HK-2 (cell line): ENCODE measurements at regions not wholly inside any gene's neighbourhood (a gene's known extent, or its start where the extent isn't known, plus 50 kb on each side); places are given as distances from the start of the nearest gene placed in this dataset.
"Not testable (repeated sequence)": the region's sequence is repeated elsewhere in the genome, so short reads cannot be mapped to it uniquely, and the experiment has no call there.

ENCODE experiments used
- DNase-seq: peaks from one replicate; pipeline ENCODE4 v3.0.0-alpha.2; 2018; ENCODE audit not compliant: unreplicated experiment

DNA sequence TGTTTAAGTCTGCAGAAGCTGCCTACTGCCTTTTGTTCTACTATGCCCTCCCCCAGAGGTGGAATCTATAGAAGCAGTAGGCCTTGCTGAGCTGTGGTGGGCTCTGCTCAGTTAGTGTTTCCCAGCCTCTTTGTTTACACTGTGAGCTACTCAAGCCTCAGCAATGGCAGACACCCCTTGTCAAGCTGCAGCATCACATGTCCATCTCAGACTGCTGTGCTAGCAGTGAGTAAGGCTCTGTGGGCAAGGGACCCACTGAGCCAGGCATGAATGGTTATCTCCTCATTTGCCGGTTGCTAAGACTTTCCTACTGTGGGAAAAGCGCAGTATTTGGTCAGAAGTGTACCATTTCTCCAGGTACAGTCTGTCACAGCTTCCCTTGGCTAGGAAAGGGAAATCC lies 167.4 kb upstream of the IGFBP3 start:
- not testable (repeated sequence) for DNase-seq

DNA sequence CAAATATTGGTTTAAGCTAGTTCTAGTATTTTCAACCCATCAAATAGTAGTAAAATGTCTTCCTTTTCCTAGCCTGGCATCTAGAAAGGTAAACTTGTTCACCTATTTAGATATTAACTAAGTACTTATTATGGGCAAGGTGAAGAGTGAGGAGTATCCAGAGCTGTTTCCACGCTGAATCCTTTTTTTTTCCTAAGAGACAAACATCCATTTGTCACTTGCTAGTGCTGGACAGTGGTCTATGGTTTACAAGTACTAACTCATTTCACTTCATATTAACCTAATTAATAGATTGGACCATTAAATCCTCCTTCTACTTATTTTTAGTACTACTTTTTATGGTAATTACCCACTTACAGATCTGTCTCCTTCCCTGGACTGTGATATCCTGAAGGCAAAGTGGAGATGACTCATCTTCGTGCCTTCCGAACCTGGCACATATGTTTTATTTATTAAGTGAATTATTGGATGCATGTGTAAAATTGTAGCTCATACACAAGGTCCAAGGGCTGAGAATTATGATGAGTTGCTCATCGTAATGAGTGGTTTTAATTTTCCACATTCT lies 159.6 kb upstream of the IGFBP3 start:
- no peak for DNase-seq

DNA sequence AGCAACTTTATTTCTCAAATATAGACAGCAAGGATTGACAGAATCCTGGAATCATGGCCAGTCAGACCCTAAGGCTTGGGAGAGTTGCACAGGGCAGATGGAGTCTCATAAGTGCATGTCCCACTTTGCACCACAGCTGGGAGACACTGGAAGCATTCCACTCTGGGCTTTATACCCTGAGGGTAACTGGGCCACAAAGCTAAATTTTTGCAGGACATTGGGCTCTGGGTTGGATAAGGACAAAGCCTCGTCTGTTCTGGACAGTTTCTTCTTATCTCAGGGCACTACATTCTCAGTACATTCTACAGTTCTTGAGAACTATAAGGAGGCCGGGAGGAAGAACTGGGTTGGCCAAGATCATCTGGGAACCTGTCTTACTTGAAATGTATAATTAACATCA lies 158.3 kb upstream of the IGFBP3 start:
- DNase-seq, result no peak

DNA sequence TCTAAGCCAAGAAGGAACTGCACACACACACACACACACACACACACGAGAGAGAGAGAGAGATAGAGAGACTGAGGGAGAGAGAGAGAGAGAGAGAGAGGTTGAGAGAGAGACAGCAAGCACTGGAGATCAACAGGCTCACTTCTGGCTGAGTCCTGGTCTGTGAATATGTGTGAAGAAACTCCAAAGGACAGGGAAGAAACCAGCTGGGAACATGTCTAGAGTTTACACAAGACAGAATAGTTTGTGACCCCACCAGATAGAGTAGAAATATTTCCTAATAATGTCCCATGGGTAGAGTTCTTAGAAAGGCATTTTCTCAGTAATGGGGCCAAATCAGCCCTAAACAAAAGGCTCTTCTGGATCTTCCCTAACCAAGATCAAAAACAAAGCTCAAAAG lies 155.5 kb upstream of the IGFBP3 start:
- DNase-seq, result no peak

DNA sequence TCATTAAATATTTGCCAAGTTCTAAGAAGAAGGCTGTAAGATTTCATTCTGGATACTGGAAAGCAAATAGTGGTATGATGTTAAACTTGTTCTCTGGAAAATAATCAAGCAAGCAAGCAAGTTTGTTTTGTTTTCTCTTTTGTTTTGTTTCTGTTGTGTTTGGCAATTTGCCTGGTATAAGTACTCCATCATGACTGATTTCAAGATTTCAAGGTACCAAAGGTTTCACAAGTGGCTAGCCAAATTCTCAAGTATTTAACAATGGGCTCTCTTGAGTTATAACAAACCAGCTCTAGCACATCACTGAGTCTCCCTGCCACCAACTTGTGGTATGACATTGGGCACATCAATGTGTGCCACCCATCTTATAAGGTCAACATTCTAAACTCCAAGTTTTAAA lies 151.7 kb upstream of the IGFBP3 start:
- DNase-seq, result no peak

DNA sequence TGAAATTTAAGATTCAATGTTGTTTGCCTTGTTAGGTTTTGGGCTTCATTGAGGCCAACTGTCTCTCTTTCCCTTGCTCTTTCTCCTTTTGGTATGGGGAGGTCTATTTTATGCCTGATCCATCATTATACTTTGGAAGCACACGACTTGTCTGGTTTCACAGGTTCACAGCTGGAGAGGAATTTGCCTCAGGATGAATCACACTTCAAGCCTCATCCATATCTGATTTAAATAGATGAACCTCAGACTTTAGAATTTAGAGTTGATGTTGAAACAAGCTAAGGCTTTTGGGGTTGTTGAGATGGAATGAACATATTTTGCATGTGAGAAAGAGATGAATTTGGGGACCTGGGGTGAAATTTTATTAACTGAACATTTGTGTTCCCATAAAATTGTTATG lies 150.5 kb upstream of the IGFBP3 start:
- no peak for DNase-seq

DNA sequence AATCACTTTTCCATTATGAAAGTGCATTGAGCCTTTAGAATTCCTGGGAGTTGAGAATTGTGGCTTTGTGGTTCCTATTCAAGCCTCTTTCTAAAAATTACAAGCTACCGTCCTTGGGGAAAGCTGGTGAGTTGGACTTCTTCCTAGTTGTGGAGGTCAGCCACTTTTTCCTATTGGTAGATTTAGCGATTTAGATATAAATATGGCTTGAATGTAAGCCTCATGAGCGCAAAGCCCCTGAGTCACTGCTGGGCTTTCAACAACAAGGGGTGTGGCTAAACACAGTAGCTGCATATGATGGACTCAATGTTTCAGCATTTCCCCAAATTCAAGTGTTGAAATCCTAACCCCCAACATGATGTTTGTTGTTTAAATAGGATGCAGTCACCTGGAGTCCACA lies 150.0 kb upstream of the IGFBP3 start:
- DNase-seq, result no peak

DNA sequence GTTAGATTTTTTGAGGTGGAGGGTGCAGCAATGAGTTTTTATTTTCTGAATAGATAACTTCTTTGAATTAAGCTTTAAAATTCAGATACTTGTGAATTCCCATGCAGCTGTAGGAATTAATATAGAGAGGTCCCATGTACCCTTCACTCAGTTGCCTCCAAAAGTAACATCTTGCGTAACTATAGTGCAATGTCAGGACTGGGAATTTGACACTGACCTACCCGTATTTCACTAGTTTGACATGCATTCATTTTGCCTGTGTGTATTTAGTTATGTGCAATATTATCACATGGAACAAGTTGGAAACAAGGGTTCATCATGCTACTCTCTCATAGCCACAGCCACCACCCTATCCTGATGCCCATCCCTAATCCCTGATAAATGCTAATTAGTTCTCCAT lies 147.1 kb upstream of the IGFBP3 start:
- DNase-seq, result no peak

DNA sequence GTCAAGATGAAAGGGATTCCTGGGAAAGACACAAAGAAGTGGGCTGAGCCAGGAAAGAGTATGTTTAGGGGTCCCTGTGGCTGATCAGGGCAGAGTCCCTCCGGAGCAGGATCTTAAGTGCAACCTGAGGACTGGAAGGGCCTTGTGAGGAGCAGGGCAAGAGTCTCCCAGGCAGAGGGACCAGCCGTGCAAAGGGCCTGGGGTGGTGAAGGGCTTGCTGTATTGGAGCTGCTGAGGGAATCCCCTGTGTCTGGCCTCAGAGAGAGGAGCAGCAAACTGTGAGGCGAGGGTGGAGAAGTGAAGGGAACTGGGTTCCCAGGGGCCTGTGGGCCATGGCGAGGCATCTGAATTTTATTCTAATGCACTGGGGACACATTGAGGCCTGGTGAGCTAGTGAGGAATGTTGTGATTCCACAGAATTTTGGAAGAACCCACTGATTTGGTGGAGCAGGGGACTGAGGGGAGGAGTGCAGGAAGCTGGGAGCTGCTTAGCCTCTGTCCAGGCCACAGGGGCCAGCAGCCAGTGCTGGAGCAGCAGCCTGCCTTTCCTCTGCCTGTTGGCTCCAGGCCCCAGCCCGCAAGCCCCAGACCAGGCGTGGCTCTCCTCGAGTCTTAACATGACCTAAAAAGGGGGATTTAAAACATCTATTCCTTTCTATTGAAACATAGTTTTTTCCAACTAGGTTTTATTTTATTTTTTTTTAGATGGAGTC lies 138.4 kb upstream of the IGFBP3 start:
- no peak for DNase-seq

DNA sequence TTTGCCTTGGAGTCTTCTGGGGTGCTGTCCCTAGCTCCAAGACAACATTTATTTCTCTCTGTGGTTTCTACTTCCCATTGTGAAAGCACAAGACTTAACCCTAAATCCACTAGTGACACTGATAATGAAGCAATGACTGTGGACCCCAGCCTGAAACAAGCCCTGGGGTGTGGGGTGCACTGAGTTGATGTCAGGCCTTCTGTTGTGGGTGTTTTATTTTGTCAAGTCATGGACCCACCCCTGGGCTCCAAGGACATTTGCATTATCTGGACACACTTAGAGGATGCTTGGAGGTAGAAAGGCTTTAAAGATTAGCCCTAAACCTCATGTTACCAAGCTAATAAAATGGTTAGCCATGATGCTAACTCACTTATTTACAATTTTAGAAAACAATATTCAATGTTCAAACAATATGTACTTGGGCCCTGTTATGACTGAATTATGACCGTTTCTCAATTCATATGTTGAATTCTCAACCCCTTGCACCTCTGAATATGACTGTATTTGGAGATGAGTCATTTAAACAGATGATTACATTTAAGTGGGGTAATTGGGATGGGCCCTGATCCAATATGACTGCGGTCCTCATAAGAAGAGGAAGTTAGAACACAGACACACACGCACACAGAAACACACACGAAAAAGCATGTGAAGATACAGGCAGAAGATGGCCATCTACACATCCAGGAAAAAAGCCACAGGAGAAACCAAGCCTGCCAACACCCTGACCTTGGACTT lies 137.2 kb upstream of the IGFBP3 start:
- no peak for DNase-seq

DNA sequence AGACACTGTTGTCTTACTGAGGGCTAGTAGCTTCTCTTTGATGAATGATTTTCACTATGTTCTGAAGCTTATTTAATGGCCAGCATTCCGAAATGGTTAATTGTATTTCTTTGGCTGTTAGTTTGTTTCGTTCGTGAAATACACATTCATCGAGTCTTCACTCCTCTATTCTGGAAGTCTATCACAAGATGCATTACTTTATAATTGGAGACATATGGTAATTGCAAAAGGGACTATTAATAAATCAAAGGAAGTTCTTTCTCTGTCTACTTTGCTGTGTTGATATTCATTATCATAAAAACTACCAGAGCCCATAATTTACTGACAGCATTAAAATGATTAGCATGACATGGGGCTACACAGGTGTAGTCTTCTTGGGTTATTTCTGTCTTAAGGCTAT lies 133.8 kb upstream of the IGFBP3 start:
- no peak for DNase-seq

DNA sequence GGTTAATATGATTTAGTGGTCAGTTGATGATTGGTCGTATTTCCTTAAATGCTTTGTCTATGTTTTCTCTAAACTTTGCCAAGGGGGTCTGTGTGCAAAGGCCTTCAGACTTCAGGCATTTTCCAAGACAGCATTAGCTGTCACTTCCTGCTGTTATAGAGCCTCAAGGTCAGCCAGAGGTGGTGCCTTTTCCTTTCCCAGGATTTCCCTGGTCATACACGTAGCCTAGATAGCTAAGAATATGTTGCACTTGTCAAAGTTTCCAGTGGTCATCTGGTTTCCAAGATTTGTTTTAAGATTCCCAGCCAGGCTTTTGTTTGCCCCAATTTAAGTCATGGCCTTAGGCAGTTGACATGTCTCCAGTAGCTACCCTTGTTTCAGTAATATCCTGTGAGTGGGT lies 133.2 kb upstream of the IGFBP3 start:
- DNase-seq, result no peak

DNA sequence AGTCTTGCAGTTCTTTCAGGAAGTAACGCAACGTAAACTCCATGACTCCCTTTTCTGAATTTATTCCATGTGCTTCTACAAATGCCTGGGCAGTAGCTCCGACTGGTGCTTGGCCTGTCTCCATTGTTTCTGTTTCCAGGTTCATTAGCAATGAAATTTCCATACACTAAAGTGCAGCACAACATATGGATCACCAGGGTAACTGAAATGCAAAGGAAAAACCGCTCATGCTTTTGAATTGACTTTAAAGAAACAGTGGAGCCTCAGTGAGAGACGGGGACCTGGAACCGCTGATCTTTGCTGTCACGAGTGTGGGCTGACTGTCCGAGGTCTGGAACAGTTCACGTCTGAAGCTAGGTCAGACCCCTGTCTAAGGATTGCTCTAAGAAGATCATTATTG lies 126.5 kb upstream of the IGFBP3 start:
- DNase-seq, result no peak

DNA sequence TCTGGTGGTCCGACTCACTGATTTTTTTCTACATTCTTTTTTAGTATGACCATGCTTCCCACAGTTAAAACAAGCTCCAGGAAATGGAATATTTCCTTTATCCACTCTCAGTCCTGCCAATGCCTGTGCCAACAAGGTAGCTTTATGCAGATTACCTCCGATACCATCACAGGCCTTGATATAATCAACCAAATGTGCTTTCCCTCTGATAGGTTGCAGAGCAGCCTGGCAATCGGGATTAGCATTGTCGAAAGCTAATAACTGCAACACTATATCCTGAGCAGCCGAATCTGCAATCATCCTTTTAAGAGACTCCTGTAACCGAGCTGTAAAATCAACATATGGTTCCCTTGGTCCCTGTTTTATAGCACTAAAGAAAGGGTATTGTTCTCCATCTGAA lies 122.3 kb upstream of the IGFBP3 start:
- not testable (repeated sequence) for DNase-seq

DNA sequence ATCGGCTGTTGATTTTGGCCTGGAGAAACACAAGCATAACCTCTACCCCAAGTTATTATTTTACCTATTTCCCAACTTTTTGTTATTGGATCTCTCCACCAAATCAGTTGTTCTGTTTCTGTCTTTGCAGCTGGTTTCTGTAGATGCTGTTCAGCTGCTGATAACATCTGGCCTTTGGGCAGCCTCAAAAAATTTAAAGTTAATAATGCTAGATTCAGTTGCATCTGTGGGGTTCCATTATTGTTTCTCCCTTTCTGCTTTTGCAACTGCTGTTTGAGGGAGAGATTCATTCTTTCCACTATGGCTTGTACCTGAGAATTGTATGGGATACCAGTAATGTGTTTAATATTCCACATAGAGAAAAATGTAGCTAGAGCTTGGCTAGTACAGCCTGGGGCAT lies 118.7 kb upstream of the IGFBP3 start:
- not testable (repeated sequence) for DNase-seq

DNA sequence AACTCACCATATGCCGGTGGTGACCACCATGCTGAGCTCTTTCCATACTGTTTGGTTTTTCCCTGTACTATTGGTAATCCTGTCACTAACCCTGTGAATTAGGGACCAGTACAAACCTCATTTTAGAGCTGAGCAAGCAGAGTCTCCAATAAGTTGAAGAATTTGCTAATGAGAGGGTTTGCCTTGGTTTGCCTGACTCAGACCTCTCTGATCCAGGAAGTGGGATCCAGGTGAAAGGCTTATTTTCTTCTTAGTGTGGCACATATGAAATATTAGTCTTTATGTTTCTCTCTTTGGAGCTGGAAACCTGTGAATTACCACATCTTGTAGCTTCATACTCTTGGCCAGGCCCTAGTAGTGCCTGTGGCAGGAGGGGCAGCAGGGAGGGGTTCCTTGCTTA lies 114.1 kb upstream of the IGFBP3 start:
- no peak for DNase-seq

DNA sequence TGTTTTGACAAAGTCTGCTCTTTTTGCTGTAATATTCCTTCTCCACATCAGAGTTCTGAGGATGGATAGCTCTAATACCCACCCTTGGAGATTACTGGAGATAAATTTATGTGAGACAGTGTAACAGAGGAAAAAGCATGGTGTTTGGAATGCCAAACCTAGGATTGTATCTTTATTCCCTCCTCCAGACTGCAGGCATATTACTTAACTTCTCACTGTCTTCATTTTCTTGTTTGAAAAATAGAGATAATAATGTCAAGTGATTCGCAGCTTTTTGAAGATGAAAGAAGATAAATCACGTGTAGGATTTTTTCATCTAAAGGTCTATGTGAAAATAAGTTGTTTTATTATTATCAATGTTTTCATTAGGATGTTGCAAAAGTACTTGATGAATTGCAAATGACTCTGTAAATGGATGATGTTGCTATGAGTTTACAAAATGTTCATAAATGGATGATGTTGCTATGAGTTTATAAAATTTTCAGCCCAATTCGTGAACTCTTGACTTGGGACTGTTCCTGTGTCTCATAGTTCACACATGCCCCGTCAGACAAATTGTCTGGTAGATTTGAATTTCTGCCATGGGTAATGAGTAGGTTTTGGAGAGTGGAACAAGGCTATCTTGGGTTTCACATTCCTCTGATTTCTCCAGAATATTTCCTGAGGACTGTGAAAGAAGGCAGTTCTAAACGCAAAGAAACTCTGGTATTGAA lies 113.1 kb upstream of the IGFBP3 start:
- no peak for DNase-seq

DNA sequence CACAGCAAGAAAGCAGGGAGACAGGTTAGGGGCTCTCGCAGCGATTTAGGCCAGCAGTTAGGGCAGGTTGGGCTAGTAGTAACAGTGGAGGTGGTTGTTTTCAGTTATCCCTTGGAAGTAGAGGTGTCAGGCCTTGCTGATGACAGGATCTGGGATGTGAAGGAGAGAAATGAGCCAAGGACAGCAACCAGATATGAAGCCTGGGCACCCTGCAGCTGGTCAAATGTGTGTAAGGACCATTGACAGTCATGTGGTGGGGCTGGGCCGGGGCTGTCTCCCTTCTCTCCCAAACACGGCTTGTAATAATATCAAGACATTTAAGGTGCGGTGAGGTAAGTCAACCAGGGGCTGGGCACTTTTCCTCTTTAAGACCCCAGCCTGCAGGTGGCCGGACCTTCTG lies 112.5 kb upstream of the IGFBP3 start:
- DNase-seq, result no peak

DNA sequence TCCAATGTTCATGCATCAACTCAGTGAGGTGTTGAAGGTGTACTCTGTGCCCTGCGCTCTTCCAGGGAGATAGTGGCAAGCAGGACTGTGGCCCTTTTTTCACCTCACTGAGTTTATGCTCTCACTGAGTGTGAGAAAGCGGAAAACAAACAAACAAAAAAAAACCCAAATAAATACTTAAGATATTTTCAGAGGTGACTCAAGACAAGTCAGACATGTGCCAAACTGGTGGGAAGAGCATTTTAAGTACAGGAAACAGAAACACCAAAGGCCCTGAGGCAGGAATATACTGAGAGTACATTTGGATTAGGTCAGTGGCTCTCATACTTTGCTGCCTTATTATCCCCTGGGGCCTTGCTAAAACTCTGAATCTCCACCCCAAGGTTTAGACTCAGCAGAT lies 111.9 kb upstream of the IGFBP3 start:
- DNase-seq, result no peak

DNA sequence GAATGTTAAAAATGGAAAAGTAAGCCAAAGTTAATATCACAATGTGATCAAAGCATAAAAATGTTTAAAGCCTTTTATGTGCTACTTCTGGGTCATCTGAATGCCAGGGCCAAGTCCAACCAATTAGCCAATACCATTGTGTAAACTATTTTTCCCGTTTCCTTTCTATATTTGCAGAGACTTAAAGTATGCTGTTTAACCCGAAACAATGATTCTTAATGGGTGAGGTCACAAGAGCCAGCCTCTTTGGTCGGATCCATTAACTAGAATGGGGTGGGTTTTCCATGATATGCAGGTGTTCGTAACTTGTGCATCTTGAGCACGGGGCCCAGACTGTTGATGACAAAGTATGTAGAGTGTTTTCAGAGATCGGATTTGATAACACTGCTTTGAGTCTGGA lies 111.3 kb upstream of the IGFBP3 start:
- DNase-seq, result no peak

DNA sequence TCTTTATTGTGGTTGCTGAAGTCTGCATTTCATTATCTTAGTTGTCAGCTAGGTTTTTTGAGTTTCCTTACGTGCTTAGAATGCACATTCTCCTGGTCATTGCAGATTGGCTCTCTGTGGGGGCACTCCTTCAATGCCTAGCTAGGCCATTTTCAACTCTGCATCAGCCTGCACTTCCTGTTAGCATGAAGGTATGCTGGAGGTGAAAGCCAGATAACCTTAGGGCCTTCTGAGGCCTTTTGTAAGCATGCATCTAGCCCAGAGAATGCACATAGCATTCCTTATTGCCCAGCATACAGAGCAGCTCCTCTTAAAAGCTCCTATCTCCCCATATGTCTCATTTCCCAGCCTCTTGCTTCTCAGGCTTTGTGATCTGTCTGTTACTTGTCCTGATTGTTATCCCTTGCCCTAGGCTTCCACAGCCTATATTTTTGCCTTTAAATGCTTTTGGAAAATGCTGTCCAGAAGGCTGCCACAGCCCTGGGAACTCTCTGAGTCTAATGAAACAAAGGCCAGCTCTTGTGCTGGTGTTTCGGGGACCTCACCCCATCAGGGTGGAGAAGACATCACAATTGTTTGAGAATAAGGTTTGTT lies 108.1 kb upstream of the IGFBP3 start:
- no peak for DNase-seq

DNA sequence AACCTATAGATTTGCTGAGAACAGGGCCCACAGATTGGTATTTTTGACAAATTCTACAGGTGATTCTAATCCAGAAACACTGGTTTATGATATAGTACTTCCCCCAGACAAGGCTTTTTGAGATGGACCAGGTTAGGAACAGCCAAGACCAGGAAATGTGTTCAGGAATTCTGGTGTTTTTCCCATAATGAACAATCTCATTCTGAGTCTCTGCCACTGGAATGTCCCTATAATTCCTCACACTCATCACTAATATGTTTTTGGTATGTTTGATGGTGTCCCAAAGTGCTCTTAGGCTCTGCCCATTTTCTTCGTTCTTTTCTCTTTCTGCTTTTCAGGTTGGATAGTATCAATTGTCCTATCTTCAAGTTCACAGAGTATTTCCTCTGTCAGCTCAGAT lies 107.2 kb upstream of the IGFBP3 start:
- no peak for DNase-seq
